ENCODE measurements at regions not wholly inside any gene's neighbourhood (a gene's known extent, or its start where the extent isn't known, plus 50 kb on each side); places are given as distances from the start of the nearest gene placed in this dataset.

- DNase-seq, result no peak
These were observed 111.2 kb downstream of the ZNF280B start for GRCh38 chr22:22397292-22397870.

- DNase-seq, result no peak
These were observed 110.5 kb downstream of the ZNF280B start for GRCh38 chr22:22397875-22398524.

- DNase-seq, result no peak
These were observed 109.8 kb downstream of the ZNF280B start for GRCh38 chr22:22398530-22399327.

- DNase-seq, result no peak
These were observed 108.4 kb downstream of the ZNF280B start for GRCh38 chr22:22400099-22400498.

- DNase-seq, result no peak
These were observed 107.6 kb downstream of the ZNF280B start for GRCh38 chr22:22400964-22401363.

GRCh38 chr22:22401381-22401780 is 107.2 kb downstream of the ZNF280B start:
- DNase-seq, result no peak

GRCh38 chr22:22403306-22403705 is 105.2 kb downstream of the ZNF280B start:
- DNase-seq, result no peak

- DNase-seq, result no peak
These were observed 104.8 kb downstream of the ZNF280B start for GRCh38 chr22:22403771-22404170.

- DNase-seq, result no peak
These were observed 103.8 kb downstream of the ZNF280B start for GRCh38 chr22:22404598-22405284.

- no peak for DNase-seq
These were observed 102.0 kb downstream of the ZNF280B start for GRCh38 chr22:22406445-22407027.

GRCh38 chr22:22407061-22407460 is 101.5 kb downstream of the ZNF280B start:
- DNase-seq, result no peak

- DNase-seq, result no peak
These were observed 100.3 kb downstream of the ZNF280B start for GRCh38 chr22:22408269-22408668.

- no peak for DNase-seq
These were observed 99.5 kb downstream of the ZNF280B start for GRCh38 chr22:22408731-22409696.

GRCh38 chr22:22410121-22410520 is 98.4 kb downstream of the ZNF280B start:
- DNase-seq, result no peak

- no peak for DNase-seq
These were observed 97.9 kb downstream of the ZNF280B start for GRCh38 chr22:22410677-22411076.

GRCh38 chr22:22414266-22414665 is 94.3 kb downstream of the ZNF280B start:
- no peak for DNase-seq

- no peak for DNase-seq
These were observed 90.9 kb downstream of the ZNF280B start for GRCh38 chr22:22417495-22418162.

GRCh38 chr22:22418163-22418549 is 90.4 kb downstream of the ZNF280B start:
- DNase-seq, result no peak

GRCh38 chr22:22418957-22419356 is 89.6 kb downstream of the ZNF280B start:
- no peak for DNase-seq

GRCh38 chr22:22420580-22420979 is 88.0 kb downstream of the ZNF280B start:
- DNase-seq, result no peak

- DNase-seq, result no peak
These were observed 87.2 kb downstream of the ZNF280B start for GRCh38 chr22:22421392-22421791.

All from NCI-H510A (cell line).